ENCODE measurements at regions not wholly inside any gene's neighbourhood (a gene's known extent, or its start where the extent isn't known, plus 50 kb on each side); places are given as distances from the start of the nearest gene placed in this dataset.

DNA sequence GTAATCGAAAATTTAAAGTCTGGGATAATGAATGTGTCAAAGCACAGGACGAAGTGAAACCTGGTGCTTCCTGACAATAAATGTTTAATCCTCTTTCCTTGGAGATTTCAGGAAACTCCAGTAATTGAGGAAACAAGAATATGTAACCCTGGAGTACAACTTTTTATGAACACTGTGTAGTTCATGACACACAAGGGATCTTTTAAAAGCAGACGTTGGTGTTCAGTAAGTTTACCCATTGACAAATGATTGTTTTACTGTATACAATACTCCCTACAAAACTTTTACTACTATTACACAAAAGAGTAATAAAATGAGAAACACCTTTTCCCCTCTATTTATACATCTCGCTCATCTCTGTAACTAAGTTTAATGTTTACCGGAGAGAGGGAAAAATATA lies 312.4 kb downstream of the PPARGC1A start:
- no peak for TF ChIP-seq CTCF (IDR thresholded peaks at IDR 0.05)
- no peak for TF ChIP-seq POLR2A (IDR thresholded peaks at IDR 0.05)
- Histone ChIP-seq H3K9me3 (no peaks in the 10 kb centered on the region), H3K27ac (no peak overlapping the region), H3K4me3 (no peak overlapping the region), H3K27me3 (no peaks in the 10 kb centered on the region), H3K4me1 (no peaks in the 10 kb centered on the region), H3K36me3 (no peaks in the 10 kb centered on the region)
- WGBS (ENCODE audit: insufficient coverage, low coverage, low lambda C conversion rate, missing lambda C conversion rate), result 42% methylated on average over 5 of the region's 5 CpGs
- intact Hi-C loops (cut with DNase I), result no loop called here
- ATAC-seq (no peak), DNase-seq (no peak)

- no peak overlapping the region for H3K4me3 ChIP-seq
- ATAC-seq, result no peak
- H3K4me1 ChIP-seq, result no peaks in the 10 kb centered on the region
- no peak for DNase-seq
- H3K36me3 ChIP-seq, result no peaks in the 10 kb centered on the region
- H3K27ac ChIP-seq, result no peak overlapping the region
- no peaks in the 10 kb centered on the region for H3K9me3 ChIP-seq
- 89% methylated on average over 3 of the region's 4 CpGs for WGBS (ENCODE audit: insufficient coverage, low coverage, low lambda C conversion rate, missing lambda C conversion rate)
- intact Hi-C loops (cut with DNase I), result no loop called here
- TF ChIP-seq CTCF (IDR thresholded peaks at IDR 0.05), result no peak
- no peak for TF ChIP-seq POLR2A (IDR thresholded peaks at IDR 0.05)
- H3K27me3 ChIP-seq, result no peaks in the 10 kb centered on the region
Measured at GRCh38 chr4:23572382-23572781, 317.5 kb downstream of the PPARGC1A start.

GRCh38 chr4:23567338-23567737 lies 322.5 kb downstream of the PPARGC1A start:
- no peaks in the 10 kb centered on the region for H3K36me3 ChIP-seq
- H3K4me3 ChIP-seq, result no peak overlapping the region
- intact Hi-C loops (cut with DNase I), result no loop called here
- no peaks in the 10 kb centered on the region for H3K4me1 ChIP-seq
- H3K27ac ChIP-seq, result no peak overlapping the region
- DNase-seq (no peak), ATAC-seq (no peak)
- no peaks in the 10 kb centered on the region for H3K9me3 ChIP-seq
- no peaks in the 10 kb centered on the region for H3K27me3 ChIP-seq
- no peak for TF ChIP-seq POLR2A (IDR thresholded peaks at IDR 0.05)
- no peak for TF ChIP-seq CTCF (IDR thresholded peaks at IDR 0.05)

GRCh38 chr4:23560748-23561147 lies 329.1 kb downstream of the PPARGC1A start:
- ATAC-seq, result no peak

More at GRCh38 chr4:23560748-23561147, 329.1 kb downstream of the PPARGC1A start:
- WGBS (ENCODE audit: insufficient coverage, low coverage, low lambda C conversion rate, missing lambda C conversion rate), result 84% methylated on average over 2 of the region's 2 CpGs
- Histone ChIP-seq H3K9me3 (no peaks in the 10 kb centered on the region), H3K36me3 (no peaks in the 10 kb centered on the region), H3K4me3 (no peak overlapping the region), H3K27me3 (no peaks in the 10 kb centered on the region), H3K4me1 (no peaks in the 10 kb centered on the region), H3K27ac (no peak overlapping the region)
- TF ChIP-seq POLR2A (IDR thresholded peaks at IDR 0.05), result no peak
- TF ChIP-seq CTCF (IDR thresholded peaks at IDR 0.05), result no peak
- no peak for DNase-seq
- intact Hi-C loops (cut with DNase I), result no loop called here
